ENCODE measurements at regions not wholly inside any gene's neighbourhood (a gene's known extent, or its start where the extent isn't known, plus 50 kb on each side); places are given as distances from the start of the nearest gene placed in this dataset.

GRCh38 chr3:16809482-16809881, 75.3 kb upstream of the PLCL2 start:
- no peak overlapping the region for H3K4me3 ChIP-seq
- DNase-seq (no peak), ATAC-seq (ENCODE audit: low FRiP score in 2 of 2) (no peak)
- no peaks in the 10 kb centered on the region for H3K4me1 ChIP-seq
- H3K27me3 ChIP-seq, result no peaks in the 10 kb centered on the region
- TF ChIP-seq POLR2AphosphoS5 (IDR thresholded peaks at IDR 0.05) (no peak), CTCF (IDR thresholded peaks at IDR 0.05) (no peak), POLR2A (IDR thresholded peaks at IDR 0.05) (no peak), EP300 (IDR thresholded peaks at IDR 0.05) (no peak)
- H3K9me3 ChIP-seq, result no peaks in the 10 kb centered on the region
- H3K27ac ChIP-seq, result no peak overlapping the region
- WGBS, 2 donors, result 67 to 80% methylated on average over 4 of the region's 4 CpGs
- H3K36me3 ChIP-seq, result no peaks in the 10 kb centered on the region

DNA sequence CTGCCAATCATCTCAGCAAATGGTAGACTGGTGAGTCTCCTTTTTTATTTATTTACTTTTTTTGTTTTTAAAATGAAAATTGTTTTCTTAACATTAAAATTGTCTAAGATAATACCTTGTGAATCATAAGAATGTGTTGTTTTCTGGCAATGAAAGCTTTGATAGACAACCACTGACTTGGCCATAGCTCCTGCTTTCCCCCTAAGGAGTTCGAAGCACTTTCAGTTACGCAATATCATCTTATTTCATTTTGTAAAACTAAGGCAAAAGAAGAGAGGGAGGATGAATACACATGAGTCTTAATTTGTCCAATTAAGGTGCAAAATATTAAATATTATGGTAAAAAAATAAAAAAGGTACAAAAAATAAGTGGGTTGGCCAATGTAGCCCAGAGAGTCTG, 74.8 kb upstream of the PLCL2 start:
- TF ChIP-seq CTCF (IDR thresholded peaks at IDR 0.05), result no peak
- TF ChIP-seq POLR2A (IDR thresholded peaks at IDR 0.05), result no peak
- TF ChIP-seq POLR2AphosphoS5 (IDR thresholded peaks at IDR 0.05), result no peak
- TF ChIP-seq EP300 (IDR thresholded peaks at IDR 0.05), result no peak
- ATAC-seq (ENCODE audit: low FRiP score in 2 of 2) (no peak), DNase-seq (no peak)
- 87 to 94% methylated on average over 2 of the region's 2 CpGs for WGBS, 2 donors
- Histone ChIP-seq H3K27me3 (no peaks in the 10 kb centered on the region), H3K27ac (no peak overlapping the region), H3K36me3 (no peaks in the 10 kb centered on the region), H3K4me3 (no peak overlapping the region), H3K4me1 (no peaks in the 10 kb centered on the region), H3K9me3 (no peaks in the 10 kb centered on the region)

- no peak for ATAC-seq (ENCODE audit: low FRiP score in 2 of 2)
- H3K9me3 ChIP-seq, result no peaks in the 10 kb centered on the region
- TF ChIP-seq EP300 (IDR thresholded peaks at IDR 0.05) (no peak), POLR2A (IDR thresholded peaks at IDR 0.05) (no peak), CTCF (IDR thresholded peaks at IDR 0.05) (no peak), POLR2AphosphoS5 (IDR thresholded peaks at IDR 0.05) (no peak)
- H3K27me3 ChIP-seq, result no peaks in the 10 kb centered on the region
- H3K4me1 ChIP-seq, result no peaks in the 10 kb centered on the region
- DNase-seq, result no peak
- 67 to 70% methylated on average over 7 of the region's 7 CpGs for WGBS, 2 donors
- H3K27ac ChIP-seq, result no peak overlapping the region
- no peaks in the 10 kb centered on the region for H3K36me3 ChIP-seq
- no peak overlapping the region for H3K4me3 ChIP-seq
Measured at GRCh38 chr3:16810593-16811367, 74.0 kb upstream of the PLCL2 start.

- 94% methylated on average over 1 of the region's 1 CpG for WGBS, 2 donors
- no peak overlapping the region for H3K4me3 ChIP-seq
- H3K27me3 ChIP-seq, result no peaks in the 10 kb centered on the region
- H3K36me3 ChIP-seq, result no peaks in the 10 kb centered on the region
- TF ChIP-seq EP300 (IDR thresholded peaks at IDR 0.05) (no peak), CTCF (IDR thresholded peaks at IDR 0.05) (no peak), POLR2A (IDR thresholded peaks at IDR 0.05) (no peak), POLR2AphosphoS5 (IDR thresholded peaks at IDR 0.05) (no peak)
- DNase-seq (no peak), ATAC-seq (ENCODE audit: low FRiP score in 2 of 2) (no peak)
- H3K27ac ChIP-seq, result no peak overlapping the region
- no peaks in the 10 kb centered on the region for H3K4me1 ChIP-seq
- no peaks in the 10 kb centered on the region for H3K9me3 ChIP-seq
Measured at GRCh38 chr3:16811950-16812349, 72.8 kb upstream of the PLCL2 start.

GRCh38 chr3:16813336-16813735, 71.4 kb upstream of the PLCL2 start:
- ATAC-seq (ENCODE audit: low FRiP score in 2 of 2) (no peak), DNase-seq (no peak)
- H3K36me3 ChIP-seq, result no peaks in the 10 kb centered on the region
- TF ChIP-seq POLR2AphosphoS5 (IDR thresholded peaks at IDR 0.05), result no peak
- no peak for TF ChIP-seq POLR2A (IDR thresholded peaks at IDR 0.05)
- H3K4me1 ChIP-seq, result no peaks in the 10 kb centered on the region
- no peak overlapping the region for H3K27ac ChIP-seq
- H3K9me3 ChIP-seq, result no peaks in the 10 kb centered on the region
- no peaks in the 10 kb centered on the region for H3K27me3 ChIP-seq
- no peak overlapping the region for H3K4me3 ChIP-seq
